Left lung (tissue), 4 donors: ENCODE measurements at regions not wholly inside any gene's neighbourhood (a gene's known extent, or its start where the extent isn't known, plus 50 kb on each side); places are given as distances from the start of the nearest gene placed in this dataset.

Experiments used
- ATAC-seq: fragments of 200-7000 bp; cut with Tn5 transposase; one replicate; pipeline ENCODE4 v1.9.1; 2020; ENCODE audit warnings: moderate library complexity
- DNase-seq, 4 donors: peaks; one replicate each; pipeline ENCODE4 v3.0.0-alpha.2; 2013 to 2020
- H3K27ac ChIP-seq, 2 donors: fragments of 200-600 bp; sonication (generic) in 1 of 2; one replicate each; pipeline versions ENCODE4 v1.5.0 to v1.8.0; 2020 to 2021
- H3K27me3 ChIP-seq, 2 donors: fragments of 200-600 bp; sonication (generic) in 1 of 2; one replicate each; pipeline versions ENCODE4 v1.5.0 to v1.8.0; 2020 to 2021
- H3K36me3 ChIP-seq, 2 donors: fragments of 200-600 bp; sonication (generic) in 1 of 2; one replicate each; pipeline versions ENCODE4 v1.5.0 to v1.8.0; 2020 to 2021
- H3K4me1 ChIP-seq, 2 donors: fragments of 200-600 bp; one replicate each; pipeline ENCODE4 v1.8.0; 2021
- H3K4me3 ChIP-seq, 2 donors: fragments of 200-600 bp; sonication (generic) in 1 of 2; one replicate each; pipeline versions ENCODE4 v1.5.0 to v1.8.0; 2020 to 2021; ENCODE audit warnings: mild to moderate bottlenecking in 1 of 2
- H3K9me3 ChIP-seq, 2 donors: fragments of 200-600 bp; sonication (generic) in 1 of 2; one replicate each; pipeline versions ENCODE4 v1.5.0 to v1.8.0; 2020 to 2021
- CTCF ChIP-seq, 2 donors: fragments of 200-600 bp; sonication (generic) in 1 of 2; IDR thresholded peaks; one replicate each; pipeline versions ENCODE4 v1.5.0 to v1.8.0; 2021; ENCODE audit warnings: antibody characterized with exemption in 2 of 2
- intact Hi-C, 2 donors: fragments of 100-400 bp; cut with DNase I; formaldehyde crosslinking; loops; one replicate each; pipeline versions ENCODE4 v1.11.2 to v1.14.2; 2022
- donor health status: DM: no; HTN: yes; CAD: no.
- donor health status: DM: no; HTN: no; CAD: no.

GRCh38 chr16:9152649-9153501, 61.4 kb downstream of the HAPSTR1 start:
- no peak for DNase-seq
- Histone ChIP-seq H3K27ac (no peak overlapping the region), H3K27me3 (peaks cover 0 to 20% of the 10 kb centered on the region in 2 donors), H3K4me3 (no peak overlapping the region), H3K36me3 (no peaks in the 10 kb centered on the region), H3K4me1 (no peaks in the 10 kb centered on the region), H3K9me3 (no peaks in the 10 kb centered on the region)
- no peak for TF ChIP-seq CTCF (IDR thresholded peaks at IDR 0.05)
- ATAC-seq = no peak
- intact Hi-C loops = no loop called here

- Histone ChIP-seq H3K27me3 (peaks cover 0 to 20% of the 10 kb centered on the region in 2 donors), H3K4me3 (no peak overlapping the region), H3K4me1 (no peaks in the 10 kb centered on the region), H3K9me3 (no peaks in the 10 kb centered on the region), H3K36me3 (no peaks in the 10 kb centered on the region), H3K27ac (no peak overlapping the region)
- intact Hi-C loops = no loop called here
- no peak for TF ChIP-seq CTCF (IDR thresholded peaks at IDR 0.05)
- ATAC-seq = no peak
- no peak for DNase-seq
Measured at GRCh38 chr16:9153502-9153864, 62.0 kb downstream of the HAPSTR1 start.

- H3K27me3 ChIP-seq = peaks cover 0 to 21% of the 10 kb centered on the region in 2 donors
- ATAC-seq = no peak
- DNase-seq = no peak
- H3K9me3 ChIP-seq = no peaks in the 10 kb centered on the region
- H3K36me3 ChIP-seq = no peaks in the 10 kb centered on the region
- intact Hi-C loops = no loop called here
- H3K4me3 ChIP-seq = no peak overlapping the region
- no peak overlapping the region for H3K27ac ChIP-seq
- no peaks in the 10 kb centered on the region for H3K4me1 ChIP-seq
- no peak for TF ChIP-seq CTCF (IDR thresholded peaks at IDR 0.05)
Measured at GRCh38 chr16:9154567-9155410, 63.3 kb downstream of the HAPSTR1 start.

- no peaks in the 10 kb centered on the region for H3K36me3 ChIP-seq
- H3K9me3 ChIP-seq = no peaks in the 10 kb centered on the region
- DNase-seq (no peak), ATAC-seq (no peak)
- no peak for TF ChIP-seq CTCF (IDR thresholded peaks at IDR 0.05)
- intact Hi-C loops = no loop called here
- H3K27me3 ChIP-seq = peaks cover 0 to 29% of the 10 kb centered on the region in 2 donors
- no peak overlapping the region for H3K4me3 ChIP-seq
- no peak overlapping the region for H3K27ac ChIP-seq
- peaks cover 0 to 6% of the 10 kb centered on the region in 2 donors for H3K4me1 ChIP-seq
Measured at GRCh38 chr16:9155871-9156270, 64.4 kb downstream of the HAPSTR1 start.
